ENCODE measurements at regions not wholly inside any gene's neighbourhood (a gene's known extent, or its start where the extent isn't known, plus 50 kb on each side); places are given as distances from the start of the nearest gene placed in this dataset.

GRCh38 chr4:24650849-24651640, 66.7 kb upstream of the DHX15 start:
- H3K4me1 ChIP-seq, result peaks cover 0 to 4% (median 3%) of the 10 kb centered on the region in 4 donors
- DNase-seq, result no peak
- intact Hi-C loops (cut with DNase I), result no loop called here
- H3K27me3 ChIP-seq, result no peaks in the 10 kb centered on the region
- H3K9me3 ChIP-seq, result no peaks in the 10 kb centered on the region
- WGBS, 2 donors, result 57 to 87% methylated on average over 2 of the region's 2 CpGs
- TF ChIP-seq, protein P1, sequence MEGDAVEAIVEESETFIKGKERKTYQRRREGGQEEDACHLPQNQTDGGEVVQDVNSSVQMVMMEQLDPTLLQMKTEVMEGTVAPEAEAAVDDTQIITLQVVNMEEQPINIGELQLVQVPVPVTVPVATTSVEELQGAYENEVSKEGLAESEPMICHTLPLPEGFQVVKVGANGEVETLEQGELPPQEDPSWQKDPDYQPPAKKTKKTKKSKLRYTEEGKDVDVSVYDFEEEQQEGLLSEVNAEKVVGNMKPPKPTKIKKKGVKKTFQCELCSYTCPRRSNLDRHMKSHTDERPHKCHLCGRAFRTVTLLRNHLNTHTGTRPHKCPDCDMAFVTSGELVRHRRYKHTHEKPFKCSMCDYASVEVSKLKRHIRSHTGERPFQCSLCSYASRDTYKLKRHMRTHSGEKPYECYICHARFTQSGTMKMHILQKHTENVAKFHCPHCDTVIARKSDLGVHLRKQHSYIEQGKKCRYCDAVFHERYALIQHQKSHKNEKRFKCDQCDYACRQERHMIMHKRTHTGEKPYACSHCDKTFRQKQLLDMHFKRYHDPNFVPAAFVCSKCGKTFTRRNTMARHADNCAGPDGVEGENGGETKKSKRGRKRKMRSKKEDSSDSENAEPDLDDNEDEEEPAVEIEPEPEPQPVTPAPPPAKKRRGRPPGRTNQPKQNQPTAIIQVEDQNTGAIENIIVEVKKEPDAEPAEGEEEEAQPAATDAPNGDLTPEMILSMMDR (IDR thresholded peaks at IDR 0.05), result no peak
- TF ChIP-seq POLR2AphosphoS5 (IDR thresholded peaks at IDR 0.05), result no peak
- TF ChIP-seq POLR2A (IDR thresholded peaks at IDR 0.05), result no peak
- H3K4me3 ChIP-seq, result no peak overlapping the region
- H3K36me3 ChIP-seq, result no peaks in the 10 kb centered on the region
- H3K27ac ChIP-seq, result no peak overlapping the region

DNA sequence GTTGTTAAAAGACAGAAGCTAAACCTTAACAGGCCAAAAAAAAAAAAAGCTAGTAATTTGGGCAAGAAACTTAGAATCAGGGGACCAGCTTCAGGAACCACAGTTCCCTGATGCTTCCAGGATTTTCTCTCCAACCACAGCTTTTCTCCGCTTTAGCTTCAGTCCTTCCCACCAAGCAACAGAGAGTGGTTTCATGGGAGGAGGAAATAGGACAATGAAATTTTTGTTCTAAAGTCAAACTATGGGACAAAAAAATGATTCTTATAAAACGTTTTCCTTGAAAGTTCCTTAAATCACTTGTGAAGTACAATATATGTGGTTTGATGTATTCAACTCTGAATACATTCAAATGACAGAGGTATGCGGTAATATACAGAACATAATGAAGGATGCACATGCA, 71.0 kb upstream of the DHX15 start:
- no peaks in the 10 kb centered on the region for H3K27me3 ChIP-seq
- 62 to 81% methylated on average over 3 of the region's 3 CpGs for WGBS, 2 donors
- TF ChIP-seq, protein P1 (IDR thresholded peaks at IDR 0.05), result no peak
- TF ChIP-seq POLR2AphosphoS5 (IDR thresholded peaks at IDR 0.05), result no peak
- TF ChIP-seq POLR2A (IDR thresholded peaks at IDR 0.05), result no peak
- TF ChIP-seq EP300 (IDR thresholded peaks at IDR 0.05), result no peak
- H3K27ac ChIP-seq, result no peak overlapping the region
- H3K9me3 ChIP-seq, result no peaks in the 10 kb centered on the region
- H3K36me3 ChIP-seq, result no peaks in the 10 kb centered on the region
- intact Hi-C loops (cut with DNase I), result no loop called here
- DNase-seq, result no peak
- no peak overlapping the region for H3K4me3 ChIP-seq
- no peaks in the 10 kb centered on the region for H3K4me1 ChIP-seq

- TF ChIP-seq POLR2A (IDR thresholded peaks at IDR 0.05) (no peak), POLR2AphosphoS5 (IDR thresholded peaks at IDR 0.05) (no peak), EP300 (IDR thresholded peaks at IDR 0.05) (no peak)
- TF ChIP-seq, protein P1 (IDR thresholded peaks at IDR 0.05), result no peak
- Histone ChIP-seq H3K27ac (no peak overlapping the region), H3K4me1 (no peaks in the 10 kb centered on the region), H3K36me3 (no peaks in the 10 kb centered on the region), H3K27me3 (no peaks in the 10 kb centered on the region), H3K4me3 (no peak overlapping the region), H3K9me3 (no peaks in the 10 kb centered on the region)
- DNase-seq, result no peak
- WGBS, 2 donors, result 13 to 58% methylated on average over 4 of the region's 4 CpGs
- intact Hi-C loops (cut with DNase I), result no loop called here
These were observed 71.6 kb upstream of the DHX15 start for GRCh38 chr4:24655971-24656370.

- no peaks in the 10 kb centered on the region for H3K9me3 ChIP-seq
- DNase-seq, result no peak
- TF ChIP-seq EP300 (IDR thresholded peaks at IDR 0.05) (no peak), POLR2A (IDR thresholded peaks at IDR 0.05) (no peak), POLR2AphosphoS5 (IDR thresholded peaks at IDR 0.05) (no peak)
- TF ChIP-seq, protein P1 (IDR thresholded peaks at IDR 0.05), result no peak
- no peaks in the 10 kb centered on the region for H3K36me3 ChIP-seq
- WGBS, 2 donors, result 94 to 95% methylated on average over 5 of the region's 5 CpGs
- intact Hi-C loops (cut with DNase I), result no loop called here
- H3K27ac ChIP-seq, result no peak overlapping the region
- H3K4me1 ChIP-seq, result no peaks in the 10 kb centered on the region
- no peaks in the 10 kb centered on the region for H3K27me3 ChIP-seq
- H3K4me3 ChIP-seq, result no peak overlapping the region
These were observed 72.6 kb upstream of the DHX15 start for GRCh38 chr4:24656906-24657305.
